GM18519 (cell line): ENCODE measurements at regions not wholly inside any gene's neighbourhood (a gene's known extent, or its start where the extent isn't known, plus 50 kb on each side); places are given as distances from the start of the nearest gene placed in this dataset.
"Not testable (repeated sequence)": the region's sequence is repeated elsewhere in the genome, so short reads cannot be mapped to it uniquely, and the experiment has no call there.

Experiments
- ATAC-seq: cut with Tn5 transposase; IDR thresholded peaks from one replicate; pipeline ENCODE4 v1.9.1; 2021; ENCODE audit warnings: mild to moderate bottlenecking, moderate library complexity; ENCODE audit not compliant: unreplicated experiment, low FRiP score

DNA sequence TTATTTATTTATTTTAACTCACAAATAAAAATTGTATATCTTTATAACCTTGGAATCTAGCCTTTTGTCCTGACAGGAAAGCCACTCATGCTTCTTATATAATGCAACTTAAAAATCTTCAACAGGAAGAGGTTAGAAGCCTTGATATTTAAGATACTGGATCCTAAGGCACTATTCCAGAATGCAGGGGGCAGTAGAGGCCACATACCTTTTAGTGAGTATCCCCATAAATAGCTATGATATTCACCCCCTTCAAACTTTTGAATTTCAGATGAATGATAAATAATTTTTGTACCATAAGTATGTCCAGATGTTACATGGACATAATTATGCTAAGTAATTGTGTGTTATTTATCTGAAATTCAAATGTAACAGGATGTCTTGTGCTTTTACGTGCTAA is 592.7 kb upstream of the VRK2 start:
- ATAC-seq: no peak

DNA sequence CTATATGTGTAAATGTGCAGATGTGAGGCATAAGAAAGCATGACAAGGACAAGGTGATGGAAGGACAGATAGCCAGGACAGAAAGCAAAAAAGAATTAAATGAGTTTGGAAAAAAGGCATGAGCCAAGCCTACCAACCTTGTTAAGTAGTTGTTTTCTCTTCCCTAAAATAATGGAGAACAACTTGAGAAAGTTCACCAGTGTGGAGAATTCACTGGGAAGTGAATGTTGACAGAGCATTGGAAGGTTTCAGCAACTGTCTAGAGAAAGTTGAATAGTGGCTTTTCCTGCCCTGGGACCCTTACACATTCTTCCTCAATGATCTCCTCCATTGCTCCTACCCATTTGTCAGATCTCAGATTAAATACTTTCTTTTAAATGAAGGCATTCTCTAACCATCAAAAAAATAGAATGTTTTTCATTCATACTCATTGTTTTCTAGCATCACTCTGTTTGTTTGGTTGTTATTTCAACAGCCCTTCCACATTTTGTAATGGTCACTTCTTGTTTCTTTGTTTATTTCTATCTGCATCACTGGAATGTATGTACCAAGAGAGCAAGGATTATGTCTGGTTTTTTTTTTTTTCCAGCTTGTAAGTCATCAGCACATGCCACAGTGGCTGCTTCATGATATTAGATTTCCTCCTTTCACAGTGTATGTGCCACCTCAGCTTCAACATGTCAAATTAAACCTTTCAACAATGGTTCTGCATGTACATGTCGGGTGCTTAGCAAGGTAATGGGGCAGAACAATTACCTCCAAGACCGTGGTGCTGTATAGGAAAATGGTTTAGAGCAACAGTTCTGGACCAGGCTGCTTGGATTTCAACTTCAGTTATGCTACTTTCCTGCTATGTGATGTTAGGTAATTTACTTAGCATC is 586.0 kb upstream of the VRK2 start:
- no peak for ATAC-seq

DNA sequence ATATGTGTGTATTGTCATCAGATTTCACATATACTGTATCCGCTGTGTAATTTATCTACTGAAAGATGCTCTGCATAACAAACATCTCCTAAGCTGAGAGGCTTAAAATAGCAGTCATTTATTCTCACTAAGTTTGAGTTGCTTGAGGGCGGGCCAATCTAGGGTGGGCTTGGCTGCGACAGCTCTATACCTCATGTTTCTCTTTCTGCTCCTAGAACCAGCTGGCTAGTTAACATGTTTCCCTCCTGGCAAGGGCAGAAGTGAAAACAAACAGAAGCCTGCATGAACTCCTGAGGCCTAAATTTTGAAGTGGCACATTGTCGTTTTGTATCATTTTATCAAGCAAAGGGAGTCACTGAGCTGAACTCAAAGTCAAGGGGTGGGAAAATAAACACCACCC is 585.0 kb upstream of the VRK2 start:
- ATAC-seq: no peak

DNA sequence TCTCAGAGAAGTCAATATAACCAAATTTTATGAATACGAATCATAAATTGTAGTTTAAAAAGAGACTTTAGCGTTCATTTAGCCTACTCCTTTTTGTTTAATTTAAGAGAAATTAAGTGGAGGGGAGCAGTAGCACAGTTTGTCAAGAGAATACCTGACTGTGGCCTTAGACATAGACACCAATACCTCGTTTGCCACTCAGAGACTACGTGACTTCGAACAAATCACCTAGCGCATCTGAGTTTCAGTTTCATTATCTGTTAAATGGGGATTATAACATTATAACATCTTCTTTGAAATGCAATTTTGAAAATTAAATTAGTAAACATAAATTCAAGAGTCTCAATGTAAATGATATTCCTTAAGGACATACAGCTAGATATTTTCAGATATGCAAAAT is 581.5 kb upstream of the VRK2 start:
- no peak for ATAC-seq

DNA sequence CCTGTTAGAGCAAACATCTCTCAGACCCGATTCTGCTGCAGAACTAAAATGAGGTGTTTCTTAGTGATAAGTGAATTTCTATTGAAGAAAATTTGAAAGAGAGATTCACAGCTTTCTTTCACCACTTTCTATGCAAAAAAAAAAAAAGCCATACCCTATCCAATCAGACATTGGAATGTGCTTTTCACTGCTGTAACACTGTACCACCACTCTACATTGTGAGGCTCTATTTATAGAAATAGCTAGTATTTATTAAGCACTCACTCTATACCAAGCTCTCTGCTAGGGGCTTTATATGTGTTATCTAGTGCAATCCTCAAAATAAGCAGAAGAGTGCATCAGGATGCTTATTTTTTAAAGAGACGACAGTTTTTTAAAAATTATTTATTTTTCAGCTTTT is 580.6 kb upstream of the VRK2 start:
- no peak for ATAC-seq

DNA sequence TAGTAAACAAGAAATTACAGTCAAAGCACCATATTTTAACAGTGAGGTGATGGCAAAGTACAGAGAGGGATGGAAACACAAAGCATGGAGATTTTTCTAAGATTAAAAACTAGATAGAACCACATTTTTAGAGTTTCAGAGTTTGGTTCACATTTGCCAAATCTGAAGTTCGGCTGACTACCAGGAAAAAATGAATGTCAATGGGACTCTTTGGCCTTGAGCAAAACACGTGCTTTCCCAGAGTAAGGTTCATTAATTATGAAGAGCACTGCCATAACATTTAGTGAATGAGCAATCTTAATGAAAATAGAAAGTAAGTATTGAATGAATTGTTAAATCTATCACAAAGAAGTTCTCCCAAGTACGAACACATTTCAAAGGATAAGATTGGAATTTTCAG is 571.2 kb upstream of the VRK2 start:
- ATAC-seq: no peak

DNA sequence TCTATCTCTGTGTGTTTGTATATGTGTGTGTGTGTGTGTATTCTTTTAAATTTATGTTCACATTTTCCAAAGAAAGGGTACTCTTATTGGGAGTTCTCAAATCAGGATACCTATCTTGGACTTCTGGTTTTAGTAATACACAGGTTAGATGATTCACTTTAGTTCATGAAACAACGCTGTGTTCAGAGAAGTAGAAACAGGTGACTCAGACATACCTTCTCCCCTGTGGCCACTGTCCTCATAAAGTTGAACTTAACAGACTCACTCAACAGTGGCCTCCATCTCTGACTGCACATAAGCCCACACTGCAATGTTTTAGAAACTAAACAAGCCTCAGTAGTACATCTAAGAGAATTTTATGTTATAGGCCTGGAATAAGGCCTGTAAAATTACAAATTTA is 566.6 kb upstream of the VRK2 start:
- no peak for ATAC-seq

DNA sequence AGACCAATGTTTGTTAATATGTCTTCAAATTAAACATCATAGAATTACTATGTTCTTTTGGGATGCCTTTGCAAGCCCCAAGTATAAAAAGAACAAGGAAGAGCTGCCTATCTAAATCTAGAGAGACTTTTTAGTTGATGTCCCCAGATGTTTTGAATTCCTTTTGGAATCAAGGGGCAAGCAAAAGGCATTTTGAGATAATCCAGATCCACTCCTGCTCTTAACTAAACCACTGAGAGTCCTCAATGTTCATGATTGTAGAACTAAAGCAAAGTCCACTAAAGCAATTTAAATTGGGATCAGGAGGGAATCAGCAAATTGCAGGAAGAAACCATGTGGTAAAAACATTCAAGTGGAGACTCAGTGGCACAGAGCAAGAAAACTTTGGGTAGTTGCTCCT is 558.5 kb upstream of the VRK2 start:
- ATAC-seq: no peak

DNA sequence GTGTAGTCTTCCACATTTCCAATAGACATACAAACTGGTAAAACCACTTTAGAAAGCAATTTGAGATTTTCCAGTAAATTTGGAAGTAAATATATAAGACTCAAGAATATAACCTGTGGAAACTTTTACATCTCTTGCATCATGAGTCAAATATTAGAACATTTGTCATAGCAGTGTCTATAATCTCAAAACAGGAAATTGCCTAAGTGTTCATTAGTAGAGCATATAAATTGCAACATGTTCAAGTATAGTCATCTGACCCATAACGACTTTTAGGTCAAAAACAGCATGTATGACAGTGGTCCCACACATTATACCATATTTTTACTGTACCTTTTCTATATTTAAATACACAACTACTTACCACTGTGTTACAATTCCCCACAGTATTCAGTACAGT is 555.9 kb upstream of the VRK2 start:
- no peak for ATAC-seq

DNA sequence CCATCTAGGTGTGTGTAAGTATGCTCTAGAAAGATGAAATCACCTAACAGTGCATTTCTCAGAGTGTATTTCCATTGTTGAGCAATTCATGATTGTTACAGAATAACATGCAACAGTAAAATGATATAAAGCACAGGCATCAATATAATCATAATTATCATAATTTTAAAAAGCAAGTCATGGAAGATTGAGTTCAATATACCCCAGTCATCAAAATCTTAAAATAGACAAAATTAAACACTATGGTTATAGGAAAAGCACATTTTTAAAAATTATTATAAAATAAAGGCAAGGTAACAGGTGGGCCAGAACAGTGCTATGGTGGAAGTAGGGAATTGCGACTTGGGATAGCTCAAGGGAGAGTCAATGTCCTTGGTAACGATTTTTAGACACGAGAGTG is 555.4 kb upstream of the VRK2 start:
- ATAC-seq: no peak

DNA sequence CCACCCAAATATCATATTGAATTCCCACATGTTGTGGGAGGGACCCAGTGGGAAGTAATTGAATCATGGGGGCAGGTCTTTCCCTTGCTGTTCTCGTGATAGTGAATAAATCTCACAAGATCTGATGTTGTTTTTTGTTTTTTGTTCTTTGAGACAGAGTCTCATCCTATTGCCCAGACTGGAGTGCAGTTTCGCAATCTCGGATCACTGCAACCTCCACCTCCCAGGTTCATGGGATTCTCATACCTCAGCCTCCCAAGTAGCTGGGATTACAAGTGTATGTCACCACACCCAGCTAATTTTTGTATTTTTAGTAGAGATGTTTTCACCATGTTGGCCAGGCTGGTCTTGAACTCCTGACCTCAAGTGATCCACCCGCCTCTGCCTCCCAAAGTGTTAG is 552.6 kb upstream of the VRK2 start:
- not testable (repeated sequence) for ATAC-seq

DNA sequence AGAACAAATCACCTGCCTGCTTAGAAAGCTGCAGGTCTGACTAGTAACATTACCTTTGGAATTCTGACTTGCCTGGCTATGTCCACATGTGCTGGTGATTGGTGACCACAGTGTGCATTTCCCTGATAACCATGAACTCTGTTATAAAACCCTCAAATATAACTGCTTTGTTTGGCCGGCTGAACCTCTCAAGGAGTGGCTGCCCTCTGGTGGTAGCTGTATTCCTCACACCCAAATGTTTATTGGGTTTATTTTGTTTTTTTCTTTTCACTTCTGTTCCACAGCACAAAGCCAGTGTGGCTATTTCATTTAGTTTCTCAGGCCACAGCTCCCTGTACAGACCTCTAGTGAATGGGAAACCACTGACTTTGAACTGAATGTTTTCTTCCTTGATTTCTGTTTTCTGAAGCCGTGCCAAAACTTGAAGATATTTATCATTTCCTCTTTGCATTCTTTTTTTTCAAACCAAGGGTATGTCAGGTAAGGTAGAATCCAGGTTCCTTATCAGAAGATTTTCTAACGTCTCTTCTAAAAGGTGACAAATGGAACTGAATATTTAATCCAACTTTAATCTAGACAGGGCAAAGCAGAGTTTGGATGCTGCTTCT is 549.0 kb upstream of the VRK2 start:
- ATAC-seq: peak; percentile 76

DNA sequence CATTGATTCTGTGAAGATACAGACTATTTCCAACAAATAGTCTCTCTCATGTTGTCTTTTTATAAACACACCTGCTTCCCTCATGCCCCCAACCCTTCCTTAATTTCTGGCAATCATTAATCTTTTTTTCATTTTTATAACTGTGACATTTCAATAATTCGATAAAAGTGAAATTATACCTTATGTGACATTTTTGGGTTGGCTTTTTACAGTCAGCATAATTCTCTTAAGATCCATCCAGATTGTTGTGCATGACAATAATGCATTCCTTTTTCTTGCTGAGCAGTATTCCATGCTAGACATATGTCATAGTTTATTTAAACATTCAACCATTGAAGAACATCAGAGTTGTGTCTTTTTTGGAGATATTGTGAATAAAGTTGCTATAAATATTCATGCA is 541.8 kb upstream of the VRK2 start:
- ATAC-seq: no peak

DNA sequence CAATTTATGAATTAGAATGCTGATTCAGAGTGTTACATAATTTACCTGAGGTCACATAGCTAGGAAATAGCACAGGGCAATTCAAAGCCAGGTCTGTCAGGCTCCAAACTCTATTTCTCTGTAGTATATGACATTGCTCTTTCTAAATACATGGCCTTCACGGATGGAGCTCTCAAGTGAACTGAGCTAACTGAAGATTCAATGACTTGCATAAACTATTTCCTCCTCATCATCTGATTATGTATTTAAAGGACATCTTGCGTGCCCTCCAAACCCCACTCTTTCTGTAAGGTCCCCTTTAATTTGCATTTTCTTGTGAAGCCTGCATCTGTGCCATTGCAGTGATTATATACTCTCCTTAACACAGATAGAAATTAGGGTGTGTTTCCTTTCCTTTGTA is 537.4 kb upstream of the VRK2 start:
- ATAC-seq: no peak

DNA sequence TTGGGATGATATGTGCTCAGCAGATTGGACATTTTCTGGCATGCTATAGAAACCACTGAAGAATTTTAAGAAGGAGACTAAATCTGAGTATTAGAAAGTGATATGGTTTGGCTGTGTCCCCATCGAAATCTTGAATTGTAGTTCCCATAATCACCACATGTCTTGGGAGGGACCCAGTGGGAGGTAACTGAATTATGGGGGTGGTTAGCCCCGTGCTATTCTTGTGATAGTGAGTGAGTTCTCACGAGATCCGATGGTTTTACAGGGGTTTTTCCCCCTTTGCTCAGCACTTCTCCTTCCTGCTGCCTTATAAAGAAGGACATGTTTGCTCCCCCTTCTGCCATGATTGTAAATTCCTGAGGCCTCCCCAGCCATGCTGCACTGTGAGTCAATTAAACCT is 535.9 kb upstream of the VRK2 start:
- ATAC-seq: no peak

DNA sequence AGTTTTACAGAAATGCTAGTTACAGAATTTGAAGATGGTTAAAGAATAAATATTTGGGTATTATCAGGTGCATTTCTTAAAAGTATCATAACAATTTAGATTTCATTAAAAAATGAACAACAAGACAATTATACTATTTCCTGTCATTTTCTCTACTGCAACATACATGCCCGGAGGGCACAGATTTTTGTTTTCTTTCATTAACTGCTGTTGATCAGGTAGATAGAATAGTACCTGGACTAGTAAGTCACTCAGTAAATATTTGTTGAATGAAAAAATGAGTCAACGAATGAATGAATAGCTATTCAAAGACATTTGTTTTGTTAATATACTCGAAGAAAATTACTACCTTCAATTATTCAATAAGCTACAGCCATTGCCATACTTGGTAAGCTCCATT is 531.2 kb upstream of the VRK2 start:
- ATAC-seq: no peak

DNA sequence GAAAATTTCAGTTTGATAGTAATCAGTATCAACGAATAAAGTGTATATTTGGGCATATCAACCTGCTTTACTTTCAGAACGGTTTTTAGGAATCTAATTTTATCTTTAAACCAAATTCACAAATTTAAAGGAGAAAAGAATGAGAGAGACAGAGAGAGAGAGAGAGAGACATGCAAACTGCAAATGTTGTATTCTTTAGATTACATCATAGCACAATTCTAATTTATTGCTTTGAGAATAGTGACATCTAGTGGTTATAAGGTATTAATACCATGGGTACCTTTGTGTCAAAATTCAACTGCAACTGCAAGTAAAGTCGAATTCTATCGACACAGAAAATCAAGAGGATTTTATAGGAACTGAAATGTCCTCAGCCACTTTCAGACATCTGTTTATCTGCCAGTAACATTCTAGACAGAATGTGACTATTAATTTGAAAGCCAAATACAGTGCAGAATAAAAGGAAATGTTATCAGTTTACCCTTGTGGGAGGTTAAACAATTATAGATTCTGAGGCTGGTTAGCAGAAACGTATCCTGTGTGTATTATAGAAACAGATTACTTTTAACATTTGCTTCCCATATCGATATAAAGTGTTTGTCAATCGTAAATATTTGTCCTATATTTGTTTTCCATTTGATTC is 529.8 kb upstream of the VRK2 start:
- peak; percentile 92 for ATAC-seq

DNA sequence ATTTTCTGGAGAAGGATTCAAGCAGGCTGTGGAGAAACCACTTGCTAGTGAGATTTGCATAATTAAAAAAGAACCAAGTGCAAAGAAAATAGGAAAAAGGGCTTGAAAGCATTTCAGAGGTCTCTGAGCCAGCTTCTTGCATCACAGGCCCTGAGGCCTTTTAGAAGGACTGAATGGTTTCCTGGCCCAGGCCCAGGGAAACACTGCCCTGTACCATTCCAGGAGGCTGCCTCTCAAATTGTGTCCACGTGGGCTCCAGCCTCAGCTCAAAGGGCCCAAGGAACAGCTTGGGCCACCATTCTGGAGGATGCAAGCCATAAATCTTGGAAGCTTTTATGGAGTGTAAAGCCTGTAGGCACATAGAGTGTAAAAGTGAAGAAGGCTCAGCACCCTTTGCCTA is 523.3 kb upstream of the VRK2 start:
- ATAC-seq: no peak

DNA sequence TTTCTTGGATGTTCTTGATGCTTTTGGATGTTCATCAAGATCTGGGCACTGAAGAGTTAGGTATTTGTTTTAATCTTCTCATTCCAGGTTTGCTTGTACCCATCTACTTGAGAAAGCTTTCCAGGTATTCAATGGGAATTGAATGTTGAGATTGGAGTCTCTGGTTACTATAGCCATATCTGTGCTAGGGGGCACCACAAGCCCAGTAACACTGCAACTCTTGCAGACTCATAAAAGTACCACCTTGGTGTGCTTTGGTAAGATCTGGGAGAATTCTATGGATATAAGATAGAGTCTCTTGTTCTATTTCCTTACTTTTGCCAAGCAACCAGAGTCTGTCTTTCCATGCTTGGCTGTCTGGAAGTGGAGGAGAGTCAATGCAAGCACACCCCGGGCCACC is 518.9 kb upstream of the VRK2 start:
- no peak for ATAC-seq

DNA sequence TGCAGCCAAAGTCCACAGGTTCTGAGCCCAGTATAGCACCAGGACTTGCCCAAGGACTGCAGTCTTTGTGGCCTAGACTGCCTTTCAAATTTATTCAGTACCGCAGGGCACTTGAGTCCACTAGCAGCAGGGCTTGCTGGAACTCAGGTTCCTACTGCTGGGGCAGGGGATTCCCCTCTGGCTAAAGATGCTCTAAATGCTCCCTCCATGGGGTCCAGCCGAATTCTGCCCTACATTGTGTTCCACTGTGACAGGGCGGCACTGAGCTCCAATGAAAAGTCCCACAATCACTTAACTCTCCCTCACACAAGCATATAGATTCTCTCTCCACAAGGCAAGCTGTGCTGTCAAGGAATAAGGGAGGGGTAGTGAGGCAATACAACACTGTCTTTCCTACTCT is 518.1 kb upstream of the VRK2 start:
- ATAC-seq: no peak

DNA sequence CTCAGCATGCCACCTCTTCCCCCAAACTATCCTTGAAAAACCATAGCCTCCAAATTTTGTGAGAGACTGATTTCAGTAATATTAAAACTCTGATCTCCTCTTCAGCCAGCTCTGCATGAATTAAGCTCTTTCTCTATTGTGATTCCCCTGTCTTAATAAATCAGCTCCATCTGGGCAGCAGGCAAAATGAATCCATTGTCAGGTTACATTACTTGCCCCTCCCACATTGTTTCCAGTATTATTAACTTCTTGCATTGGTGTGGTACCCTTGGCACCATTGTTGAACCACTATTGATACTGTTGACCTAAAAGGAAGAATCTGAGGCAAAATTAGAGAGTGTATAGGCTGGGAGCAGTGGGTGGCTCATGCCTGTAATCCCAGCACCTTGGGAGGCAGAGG is 512.2 kb upstream of the VRK2 start:
- no peak for ATAC-seq
